ENCODE measurements at regions not wholly inside any gene's neighbourhood (a gene's known extent, or its start where the extent isn't known, plus 50 kb on each side); places are given as distances from the start of the nearest gene placed in this dataset.
"Not testable (repeated sequence)": the region's sequence is repeated elsewhere in the genome, so short reads cannot be mapped to it uniquely, and the experiment has no call there.

GRCh38 chr5:99901972-99902371, 633.2 kb upstream of the FAM174A start:
- no peak for DNase-seq (ENCODE audit: low read depth in 2 of 2)

GRCh38 chr5:99900302-99900852, 634.8 kb upstream of the FAM174A start:
- no peak for DNase-seq (ENCODE audit: low read depth in 2 of 2)

GRCh38 chr5:99879791-99880511, 655.2 kb upstream of the FAM174A start:
- DNase-seq (ENCODE audit: low read depth in 2 of 2): no peak

GRCh38 chr5:99878830-99879229, 656.3 kb upstream of the FAM174A start:
- DNase-seq (ENCODE audit: low read depth in 2 of 2): no peak

GRCh38 chr5:99866740-99867139, 668.4 kb upstream of the FAM174A start:
- no peak for DNase-seq (ENCODE audit: low read depth in 2 of 2)

- DNase-seq (ENCODE audit: low read depth in 2 of 2): no peak
Observed at GRCh38 chr5:99865159-99865558, 670.0 kb upstream of the FAM174A start.

- DNase-seq (ENCODE audit: low read depth in 2 of 2): no peak
Observed at GRCh38 chr5:99835791-99836190, 699.4 kb upstream of the FAM174A start.

GRCh38 chr5:99827136-99827535, 708.0 kb upstream of the FAM174A start:
- no peak for DNase-seq (ENCODE audit: low read depth in 2 of 2)

- DNase-seq (ENCODE audit: low read depth in 2 of 2): no peak
Observed at GRCh38 chr5:99817796-99818195, 717.4 kb upstream of the FAM174A start.

GRCh38 chr5:99814321-99815063, 720.7 kb upstream of the FAM174A start:
- no peak for DNase-seq (ENCODE audit: low read depth in 2 of 2)

- no peak for DNase-seq (ENCODE audit: low read depth in 2 of 2)
Observed at GRCh38 chr5:99808657-99809230, 726.4 kb upstream of the FAM174A start.

GRCh38 chr5:99807346-99807745, 727.8 kb upstream of the FAM174A start:
- DNase-seq (ENCODE audit: low read depth in 2 of 2): no peak

- DNase-seq (ENCODE audit: low read depth in 2 of 2): no peak
Observed at GRCh38 chr5:99795031-99795430, 740.1 kb upstream of the FAM174A start.

GRCh38 chr5:99788482-99788881, 746.7 kb upstream of the FAM174A start:
- no peak for DNase-seq (ENCODE audit: low read depth in 2 of 2)

GRCh38 chr5:99775189-99775588, 760.0 kb upstream of the FAM174A start:
- no peak for DNase-seq (ENCODE audit: low read depth in 2 of 2)

- DNase-seq (ENCODE audit: low read depth in 2 of 2): no peak
Observed at GRCh38 chr5:99773290-99773689, 761.9 kb upstream of the FAM174A start.

- DNase-seq (ENCODE audit: low read depth in 2 of 2): no peak
Observed at GRCh38 chr5:99771296-99771695, 763.9 kb upstream of the FAM174A start.

GRCh38 chr5:99765011-99765410, 770.2 kb upstream of the FAM174A start:
- DNase-seq (ENCODE audit: low read depth in 2 of 2): no peak

- DNase-seq (ENCODE audit: low read depth in 2 of 2): no peak
Observed at GRCh38 chr5:99763021-99763774, 772.0 kb upstream of the FAM174A start.

GRCh38 chr5:99747342-99747741, 787.8 kb upstream of the FAM174A start:
- no peak for DNase-seq (ENCODE audit: low read depth in 2 of 2)

GRCh38 chr5:99733146-99733545, 802.0 kb upstream of the FAM174A start:
- DNase-seq (ENCODE audit: low read depth in 2 of 2): not testable (repeated sequence)

- not testable (repeated sequence) for DNase-seq (ENCODE audit: low read depth in 2 of 2)
Observed at GRCh38 chr5:99730653-99731052, 801.8 kb upstream of the CHD1 start.
